ENCODE measurements at regions not wholly inside any gene's neighbourhood (a gene's known extent, or its start where the extent isn't known, plus 50 kb on each side); places are given as distances from the start of the nearest gene placed in this dataset.

GRCh38 chr20:17036541-17036940 lies 190.3 kb upstream of the PCSK2 start:
- peaks cover 0 to 3% (median 0%) of the 10 kb centered on the region in 4 donors for H3K9me3 ChIP-seq
- no peaks in the 10 kb centered on the region for H3K27me3 ChIP-seq
- H3K4me1 ChIP-seq, result no peaks in the 10 kb centered on the region
- H3K4me3 ChIP-seq, result no peak overlapping the region
- TF ChIP-seq EP300 (IDR thresholded peaks at IDR 0.05) (no peak), POLR2A (IDR thresholded peaks at IDR 0.05) (no peak), POLR2AphosphoS5 (IDR thresholded peaks at IDR 0.05) (no peak), CTCF (IDR thresholded peaks at IDR 0.05) (no peak)
- WGBS, 5 donors, result 12 to 50% (median 41%) methylated on average over 1 of the region's 1 CpG
- no peak overlapping the region for H3K27ac ChIP-seq
- intact Hi-C loops (cut with DNase I; ENCODE audit: low total_unique reads), result no loop called here
- DNase-seq, result no peak
- no peaks in the 10 kb centered on the region for H3K36me3 ChIP-seq

- no peaks in the 10 kb centered on the region for H3K36me3 ChIP-seq
- H3K4me3 ChIP-seq, result no peak overlapping the region
- no peak overlapping the region for H3K27ac ChIP-seq
- H3K9me3 ChIP-seq, result no peaks in the 10 kb centered on the region
- no peaks in the 10 kb centered on the region for H3K27me3 ChIP-seq
- 50 to 88% (median 69%) methylated on average over 1 of the region's 1 CpG for WGBS, 5 donors
- no peak for TF ChIP-seq POLR2A (IDR thresholded peaks at IDR 0.05)
- TF ChIP-seq CTCF (IDR thresholded peaks at IDR 0.05), result no peak
- no peak for TF ChIP-seq EP300 (IDR thresholded peaks at IDR 0.05)
- no peak for TF ChIP-seq POLR2AphosphoS5 (IDR thresholded peaks at IDR 0.05)
- intact Hi-C loops (cut with DNase I; ENCODE audit: low total_unique reads), result no loop called here
- H3K4me1 ChIP-seq, result no peaks in the 10 kb centered on the region
- DNase-seq, result no peak
Measured at GRCh38 chr20:17042122-17042521, 184.7 kb upstream of the PCSK2 start.

GRCh38 chr20:17043323-17043722 lies 183.5 kb upstream of the PCSK2 start:
- WGBS, 5 donors, result 64 to 75% (median 75%) methylated on average over 5 of the region's 5 CpGs
- no peaks in the 10 kb centered on the region for H3K36me3 ChIP-seq
- H3K4me3 ChIP-seq, result no peak overlapping the region
- TF ChIP-seq CTCF (IDR thresholded peaks at IDR 0.05), result no peak
- no peak for TF ChIP-seq EP300 (IDR thresholded peaks at IDR 0.05)
- TF ChIP-seq POLR2A (IDR thresholded peaks at IDR 0.05), result no peak
- TF ChIP-seq POLR2AphosphoS5 (IDR thresholded peaks at IDR 0.05), result no peak
- intact Hi-C loops (cut with DNase I; ENCODE audit: low total_unique reads), result no loop called here
- no peak for DNase-seq
- no peaks in the 10 kb centered on the region for H3K9me3 ChIP-seq
- H3K27ac ChIP-seq, result no peak overlapping the region
- no peaks in the 10 kb centered on the region for H3K4me1 ChIP-seq
- no peaks in the 10 kb centered on the region for H3K27me3 ChIP-seq

GRCh38 chr20:17044891-17045290 lies 181.9 kb upstream of the PCSK2 start:
- Histone ChIP-seq H3K9me3 (no peaks in the 10 kb centered on the region), H3K4me1 (no peaks in the 10 kb centered on the region), H3K36me3 (no peaks in the 10 kb centered on the region), H3K27ac (no peak overlapping the region), H3K4me3 (no peak overlapping the region), H3K27me3 (no peaks in the 10 kb centered on the region)
- no peak for DNase-seq
- no peak for TF ChIP-seq CTCF (IDR thresholded peaks at IDR 0.05)
- no peak for TF ChIP-seq EP300 (IDR thresholded peaks at IDR 0.05)
- intact Hi-C loops (cut with DNase I; ENCODE audit: low total_unique reads), result no loop called here
- WGBS, 5 donors, result 51 to 68% (median 65%) methylated on average over 3 of the region's 3 CpGs

Measured in stomach (tissue), 8 donors.